Fibroblast of the conjunctiva (primary cell): ENCODE measurements at regions not wholly inside any gene's neighbourhood (a gene's known extent, or its start where the extent isn't known, plus 50 kb on each side); places are given as distances from the start of the nearest gene placed in this dataset.

Experiments
- DNase-seq: peaks from one replicate; pipeline ENCODE4 v3.0.0-alpha.2; 2010; ENCODE audit warnings: low read depth

- DNase-seq = no peak
These were observed 349.8 kb downstream of the LTN1 start for GRCh38 chr21:28642891-28643290.

GRCh38 chr21:28641731-28642130 is 350.9 kb downstream of the LTN1 start:
- no peak for DNase-seq

- no peak for DNase-seq
These were observed 352.4 kb downstream of the LTN1 start for GRCh38 chr21:28640326-28640725.

GRCh38 chr21:28639737-28640136 is 352.9 kb downstream of the LTN1 start:
- no peak for DNase-seq

- peak; percentile 31 for DNase-seq
These were observed 355.7 kb downstream of the LTN1 start for GRCh38 chr21:28636752-28637691.

GRCh38 chr21:28635541-28635940 is 357.1 kb downstream of the LTN1 start:
- no peak for DNase-seq

- no peak for DNase-seq
These were observed 358.7 kb downstream of the LTN1 start for GRCh38 chr21:28633839-28634555.

GRCh38 chr21:28632755-28633408 is 359.8 kb downstream of the LTN1 start:
- DNase-seq = no peak

- DNase-seq = peak; percentile 37
These were observed 365.0 kb downstream of the LTN1 start for GRCh38 chr21:28627691-28628090.

- DNase-seq = no peak
These were observed 365.4 kb downstream of the LTN1 start for GRCh38 chr21:28627261-28627660.

GRCh38 chr21:28624626-28625025 is 368.1 kb downstream of the LTN1 start:
- no peak for DNase-seq

GRCh38 chr21:28617300-28617699 is 375.4 kb downstream of the LTN1 start:
- DNase-seq = no peak

GRCh38 chr21:28615276-28615675 is 377.4 kb downstream of the LTN1 start:
- no peak for DNase-seq

- DNase-seq = no peak
These were observed 377.9 kb downstream of the LTN1 start for GRCh38 chr21:28614791-28615190.

GRCh38 chr21:28608646-28609045 is 384.0 kb downstream of the LTN1 start:
- no peak for DNase-seq

- no peak for DNase-seq
These were observed 385.1 kb downstream of the LTN1 start for GRCh38 chr21:28607545-28607944.

GRCh38 chr21:28604946-28605537 is 387.6 kb downstream of the LTN1 start:
- DNase-seq = no peak

GRCh38 chr21:28602546-28602945 is 390.1 kb downstream of the LTN1 start:
- no peak for DNase-seq

GRCh38 chr21:28598214-28598613 is 394.5 kb downstream of the LTN1 start:
- no peak for DNase-seq

- no peak for DNase-seq
These were observed 400.3 kb downstream of the LTN1 start for GRCh38 chr21:28592205-28592865.

GRCh38 chr21:28590676-28591075 is 402.0 kb downstream of the LTN1 start:
- DNase-seq = no peak

- no peak for DNase-seq
These were observed 402.7 kb downstream of the LTN1 start for GRCh38 chr21:28590026-28590425.
